RWPE2 (cell line): ENCODE measurements at regions not wholly inside any gene's neighbourhood (a gene's known extent, or its start where the extent isn't known, plus 50 kb on each side); places are given as distances from the start of the nearest gene placed in this dataset.

Experiments used
- ATAC-seq: fragments of 200-7000 bp; cut with Tn5 transposase; 3 replicates; pipeline ENCODE4 v1.9.1; 2021; ENCODE audit warnings: low read depth
- DNase-seq: peaks from one replicate; pipeline ENCODE4 v3.0.0-alpha.2; 2020; ENCODE audit warnings: low spot score
- H3K27ac ChIP-seq: fragments of 450-650 bp; 2 replicates; pipeline ENCODE4 v1.5.1; 2017; ENCODE audit warnings: mild to moderate bottlenecking; ENCODE audit not compliant: poor library complexity, severe bottlenecking
- H3K27me3 ChIP-seq: fragments of 250-450 bp; sonication (Bioruptor Pico); 2 replicates; pipeline ENCODE4 v1.5.1; 2021; ENCODE audit warnings: mild to moderate bottlenecking, moderate library complexity; ENCODE audit not compliant: insufficient read depth, poor library complexity, severe bottlenecking
- H3K36me3 ChIP-seq: fragments of 250-450 bp; sonication (Bioruptor Pico); 2 replicates; pipeline ENCODE4 v1.5.1; 2020; ENCODE audit warnings: low read depth, mild to moderate bottlenecking, moderate library complexity
- H3K4me1 ChIP-seq: fragments of 250-450 bp; sonication (Bioruptor Pico); 2 replicates; pipeline ENCODE4 v1.5.1; 2021; ENCODE audit warnings: mild to moderate bottlenecking, moderate library complexity; ENCODE audit not compliant: insufficient read depth, poor library complexity, severe bottlenecking
- H3K4me3 ChIP-seq: fragments of 250-450 bp; sonication (Bioruptor Pico); 2 replicates; pipeline ENCODE4 v1.5.1; 2021; ENCODE audit warnings: mild to moderate bottlenecking, moderate library complexity; ENCODE audit not compliant: severe bottlenecking
- H3K9me3 ChIP-seq: fragments of 250-450 bp; sonication (Bioruptor Pico); 2 replicates; pipeline ENCODE4 v1.5.1; 2021; ENCODE audit warnings: mild to moderate bottlenecking, moderate library complexity; ENCODE audit not compliant: severe bottlenecking
- TF ChIP-seq, protein P1 (sequence below): fragments of 450-650 bp; IDR thresholded peaks from one replicate; pipeline ENCODE4 v1.5.1; 2017; ENCODE audit warnings: mild to moderate bottlenecking, moderate library complexity; ENCODE audit not compliant: poor library complexity, severe bottlenecking

- no peak overlapping the region for H3K4me3 ChIP-seq
- DNase-seq, result no peak
- H3K36me3 ChIP-seq, result no peaks in the 10 kb centered on the region
- ATAC-seq, result no peak
- H3K9me3 ChIP-seq, result no peaks in the 10 kb centered on the region
- H3K4me1 ChIP-seq, result no peaks in the 10 kb centered on the region
- H3K27ac ChIP-seq, result no peak overlapping the region
- H3K27me3 ChIP-seq, result no peaks in the 10 kb centered on the region
- TF ChIP-seq, protein P1, sequence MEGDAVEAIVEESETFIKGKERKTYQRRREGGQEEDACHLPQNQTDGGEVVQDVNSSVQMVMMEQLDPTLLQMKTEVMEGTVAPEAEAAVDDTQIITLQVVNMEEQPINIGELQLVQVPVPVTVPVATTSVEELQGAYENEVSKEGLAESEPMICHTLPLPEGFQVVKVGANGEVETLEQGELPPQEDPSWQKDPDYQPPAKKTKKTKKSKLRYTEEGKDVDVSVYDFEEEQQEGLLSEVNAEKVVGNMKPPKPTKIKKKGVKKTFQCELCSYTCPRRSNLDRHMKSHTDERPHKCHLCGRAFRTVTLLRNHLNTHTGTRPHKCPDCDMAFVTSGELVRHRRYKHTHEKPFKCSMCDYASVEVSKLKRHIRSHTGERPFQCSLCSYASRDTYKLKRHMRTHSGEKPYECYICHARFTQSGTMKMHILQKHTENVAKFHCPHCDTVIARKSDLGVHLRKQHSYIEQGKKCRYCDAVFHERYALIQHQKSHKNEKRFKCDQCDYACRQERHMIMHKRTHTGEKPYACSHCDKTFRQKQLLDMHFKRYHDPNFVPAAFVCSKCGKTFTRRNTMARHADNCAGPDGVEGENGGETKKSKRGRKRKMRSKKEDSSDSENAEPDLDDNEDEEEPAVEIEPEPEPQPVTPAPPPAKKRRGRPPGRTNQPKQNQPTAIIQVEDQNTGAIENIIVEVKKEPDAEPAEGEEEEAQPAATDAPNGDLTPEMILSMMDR, result no peak
Observed at GRCh38 chr16:13606804-13607203, 313.1 kb upstream of the ERCC4 start.

DNA sequence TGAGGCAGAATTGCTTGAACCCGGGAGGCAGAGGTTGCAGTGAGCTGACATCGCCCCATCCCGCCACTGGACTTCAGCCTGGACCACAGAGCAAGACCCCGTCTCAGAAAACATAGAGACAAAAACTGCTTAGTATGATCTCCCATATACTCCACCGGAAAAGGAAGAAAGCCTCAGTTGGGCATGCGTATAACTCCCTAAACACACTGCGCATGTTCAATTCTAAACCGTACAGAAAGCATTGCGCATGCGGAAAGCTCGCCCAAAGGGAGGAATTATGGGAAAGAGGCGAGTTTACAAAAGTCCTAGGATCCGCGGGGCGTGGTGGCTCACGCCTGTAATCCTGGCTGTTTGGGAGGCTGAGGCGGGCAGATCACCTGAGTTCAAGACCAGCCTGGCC lies 312.7 kb upstream of the ERCC4 start:
- Histone ChIP-seq H3K4me3 (no peak overlapping the region), H3K36me3 (no peaks in the 10 kb centered on the region), H3K4me1 (no peaks in the 10 kb centered on the region), H3K27me3 (no peaks in the 10 kb centered on the region), H3K27ac (no peak overlapping the region), H3K9me3 (no peaks in the 10 kb centered on the region)
- no peak for DNase-seq
- TF ChIP-seq, protein P1, result no peak
- no peak for ATAC-seq

- H3K4me1 ChIP-seq, result no peaks in the 10 kb centered on the region
- no peaks in the 10 kb centered on the region for H3K27me3 ChIP-seq
- H3K9me3 ChIP-seq, result no peaks in the 10 kb centered on the region
- no peaks in the 10 kb centered on the region for H3K36me3 ChIP-seq
- ATAC-seq (no peak), DNase-seq (no peak)
- TF ChIP-seq, protein P1, result no peak
- no peak overlapping the region for H3K4me3 ChIP-seq
- H3K27ac ChIP-seq, result no peak overlapping the region
Observed at GRCh38 chr16:13611596-13611995, 308.4 kb upstream of the ERCC4 start.

GRCh38 chr16:13612623-13613022 lies 307.3 kb upstream of the ERCC4 start:
- no peaks in the 10 kb centered on the region for H3K4me1 ChIP-seq
- no peaks in the 10 kb centered on the region for H3K27me3 ChIP-seq
- DNase-seq, result no peak
- no peak overlapping the region for H3K4me3 ChIP-seq
- no peak for ATAC-seq
- no peaks in the 10 kb centered on the region for H3K9me3 ChIP-seq
- TF ChIP-seq, protein P1, result no peak
- no peaks in the 10 kb centered on the region for H3K36me3 ChIP-seq
- no peak overlapping the region for H3K27ac ChIP-seq

GRCh38 chr16:13613165-13613564 lies 306.8 kb upstream of the ERCC4 start:
- H3K4me1 ChIP-seq, result no peaks in the 10 kb centered on the region
- H3K4me3 ChIP-seq, result no peak overlapping the region
- no peak for DNase-seq

More at GRCh38 chr16:13613165-13613564, 306.8 kb upstream of the ERCC4 start:
- Histone ChIP-seq H3K9me3 (no peaks in the 10 kb centered on the region), H3K27ac (no peak overlapping the region), H3K36me3 (no peaks in the 10 kb centered on the region), H3K27me3 (no peaks in the 10 kb centered on the region)
- TF ChIP-seq, protein P1, result no peak
- ATAC-seq, result no peak
